ENCODE measurements at regions not wholly inside any gene's neighbourhood (a gene's known extent, or its start where the extent isn't known, plus 50 kb on each side); places are given as distances from the start of the nearest gene placed in this dataset.

- no peak for TF ChIP-seq SMARCE1 (IDR thresholded peaks at IDR 0.05)
- TF ChIP-seq LEF1 (IDR thresholded peaks at IDR 0.05): no peak
- TF ChIP-seq HBP1 (CRISPR knock-in tag; IDR thresholded peaks at IDR 0.05): no peak
- TF ChIP-seq POLR2A (conservative IDR thresholded peaks at IDR 0.05): no peak
- TF ChIP-seq TBP (optimal IDR thresholded peaks at IDR 0.05; ENCODE audit: low read depth, low read length): no peak
- no peak for TF ChIP-seq EZH2 (IDR thresholded peaks at IDR 0.05; ENCODE audit: borderline replicate concordance, low read depth, low read length)
- no peak for TF ChIP-seq CBX5 (IDR thresholded peaks at IDR 0.05; ENCODE audit: borderline replicate concordance, low read depth)
- TF ChIP-seq ZNF655 (CRISPR knock-in tag; IDR thresholded peaks at IDR 0.05): no peak
Measured at GRCh38 chr2:80725001-80725400, 420.4 kb upstream of the LRRTM1 start.
